Renal cortical epithelial cell (primary cell): ENCODE measurements at regions not wholly inside any gene's neighbourhood (a gene's known extent, or its start where the extent isn't known, plus 50 kb on each side); places are given as distances from the start of the nearest gene placed in this dataset.
"Not testable (repeated sequence)": the region's sequence is repeated elsewhere in the genome, so short reads cannot be mapped to it uniquely, and the experiment has no call there.

ENCODE experiments used
- DNase-seq: peaks from one replicate; pipeline ENCODE4 v3.0.0-alpha.2; 2011; ENCODE audit warnings: low read depth

- DNase-seq, result no peak
Observed at GRCh38 chr1:57578099-57578498, 154.2 kb upstream of the DAB1 start.

GRCh38 chr1:57576756-57577155 lies 152.9 kb upstream of the DAB1 start:
- DNase-seq, result no peak

- DNase-seq, result no peak
Observed at GRCh38 chr1:57572016-57572415, 148.2 kb upstream of the DAB1 start.

- not testable (repeated sequence) for DNase-seq
Observed at GRCh38 chr1:57558066-57558465, 134.2 kb upstream of the DAB1 start.

- no peak for DNase-seq
Observed at GRCh38 chr1:57553666-57554065, 129.8 kb upstream of the DAB1 start.

- no peak for DNase-seq
Observed at GRCh38 chr1:57551476-57551875, 127.6 kb upstream of the DAB1 start.

GRCh38 chr1:57550092-57550491 lies 126.2 kb upstream of the DAB1 start:
- peak; percentile 47 for DNase-seq

GRCh38 chr1:57549300-57549699 lies 125.4 kb upstream of the DAB1 start:
- peak; percentile 6 for DNase-seq

GRCh38 chr1:57546549-57547330 lies 122.9 kb upstream of the DAB1 start:
- no peak for DNase-seq

- no peak for DNase-seq
Observed at GRCh38 chr1:57544345-57544744, 120.5 kb upstream of the DAB1 start.

GRCh38 chr1:57536749-57537423 lies 113.0 kb upstream of the DAB1 start:
- DNase-seq, result peak; percentile 5

- no peak for DNase-seq
Observed at GRCh38 chr1:57532299-57532698, 108.4 kb upstream of the DAB1 start.

GRCh38 chr1:57530911-57531260 lies 107.0 kb upstream of the DAB1 start:
- DNase-seq, result not testable (repeated sequence)

GRCh38 chr1:57530206-57530910 lies 106.5 kb upstream of the DAB1 start:
- DNase-seq, result no peak

GRCh38 chr1:57522575-57522974 lies 98.7 kb upstream of the DAB1 start:
- DNase-seq, result no peak

GRCh38 chr1:57520743-57521515 lies 97.1 kb upstream of the DAB1 start:
- no peak for DNase-seq

- no peak for DNase-seq
Observed at GRCh38 chr1:57518496-57518895, 94.6 kb upstream of the DAB1 start.

- DNase-seq, result no peak
Observed at GRCh38 chr1:57517587-57518374, 93.9 kb upstream of the DAB1 start.

- DNase-seq, result no peak
Observed at GRCh38 chr1:57512386-57512785, 88.5 kb upstream of the DAB1 start.

GRCh38 chr1:57506941-57507340 lies 83.1 kb upstream of the DAB1 start:
- DNase-seq, result no peak

- no peak for DNase-seq
Observed at GRCh38 chr1:57503337-57503736, 79.5 kb upstream of the DAB1 start.
